ENCODE measurements at regions not wholly inside any gene's neighbourhood (a gene's known extent, or its start where the extent isn't known, plus 50 kb on each side); places are given as distances from the start of the nearest gene placed in this dataset.

DNA sequence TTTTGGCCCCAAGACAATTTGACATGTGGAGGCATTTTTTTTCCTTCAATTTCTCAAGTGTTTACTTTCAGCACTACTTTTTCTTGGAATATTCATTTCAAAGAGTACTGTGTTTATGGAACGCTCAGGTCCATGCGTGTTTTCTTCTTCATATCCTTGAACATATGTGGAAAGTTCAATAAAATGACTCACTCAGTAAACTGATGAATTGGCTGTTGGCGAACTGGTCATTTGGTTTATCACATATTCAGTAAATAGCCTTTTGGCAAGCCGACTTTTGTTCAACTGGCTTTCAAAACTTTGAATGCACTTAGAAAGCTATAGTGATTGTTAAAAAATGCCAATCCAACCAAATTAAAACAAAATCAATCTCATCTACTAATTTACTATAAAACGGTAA is 964.6 kb upstream of the SLC35B3 start (continued):
- TF ChIP-seq FOXA3 (CRISPR knock-in tag; IDR thresholded peaks at IDR 0.05) (peak; percentile 62; the same call in 1 of the 2 replicates), TAF1 (CRISPR knock-in tag; IDR thresholded peaks at IDR 0.05) (no peak), ZNF451 (CRISPR knock-in tag; IDR thresholded peaks at IDR 0.05) (no peak), ZNF296 (CRISPR knock-in tag; conservative IDR thresholded peaks at IDR 0.05) (no peak), HHEX (CRISPR knock-in tag; IDR thresholded peaks at IDR 0.05) (peak; percentile 17; the same call in 1 of the 2 replicates), NFATC3 (CRISPR knock-in tag; IDR thresholded peaks at IDR 0.05) (no peak), SSRP1 (CRISPR knock-in tag; IDR thresholded peaks at IDR 0.05) (no peak), TEAD2 (CRISPR knock-in tag; IDR thresholded peaks at IDR 0.05) (no peak), SATB2 (CRISPR knock-in tag; IDR thresholded peaks at IDR 0.05) (no peak), MZF1 (CRISPR knock-in tag; IDR thresholded peaks at IDR 0.05; ENCODE audit: borderline replicate concordance) (no peak), MED1 (CRISPR knock-in tag; IDR thresholded peaks at IDR 0.05) (no peak), EZH2 (conservative IDR thresholded peaks at IDR 0.05; ENCODE audit: low read depth, low read length) (no peak), MEIS1 (CRISPR knock-in tag; IDR thresholded peaks at IDR 0.05; ENCODE audit: borderline replicate concordance) (no peak), THAP11 (CRISPR knock-in tag; IDR thresholded peaks at IDR 0.05) (no peak), GTF3A (CRISPR knock-in tag; conservative IDR thresholded peaks at IDR 0.05) (no peak), ZNF317 (CRISPR knock-in tag; IDR thresholded peaks at IDR 0.05) (no peak), RARA (CRISPR knock-in tag; IDR thresholded peaks at IDR 0.05) (peak; percentile 28; the same call in 1 of the 2 replicates), HIVEP1 (CRISPR knock-in tag; IDR thresholded peaks at IDR 0.05) (no peak), NCOA5 (CRISPR knock-in tag; IDR thresholded peaks at IDR 0.05) (no peak), FOSL1 (CRISPR knock-in tag; IDR thresholded peaks at IDR 0.05; ENCODE audit: borderline replicate concordance) (peak; percentile 43; the same call in 1 of the 2 replicates), POLR2G (IDR thresholded peaks at IDR 0.05; ENCODE audit: low read depth, low read length) (no peak), ZBTB8A (CRISPR knock-in tag; IDR thresholded peaks at IDR 0.05; ENCODE audit: borderline replicate concordance, low read depth) (no peak)
- TF ChIP-seq, protein P1, sequence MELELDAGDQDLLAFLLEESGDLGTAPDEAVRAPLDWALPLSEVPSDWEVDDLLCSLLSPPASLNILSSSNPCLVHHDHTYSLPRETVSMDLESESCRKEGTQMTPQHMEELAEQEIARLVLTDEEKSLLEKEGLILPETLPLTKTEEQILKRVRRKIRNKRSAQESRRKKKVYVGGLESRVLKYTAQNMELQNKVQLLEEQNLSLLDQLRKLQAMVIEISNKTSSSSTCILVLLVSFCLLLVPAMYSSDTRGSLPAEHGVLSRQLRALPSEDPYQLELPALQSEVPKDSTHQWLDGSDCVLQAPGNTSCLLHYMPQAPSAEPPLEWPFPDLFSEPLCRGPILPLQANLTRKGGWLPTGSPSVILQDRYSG (CRISPR knock-in tag; IDR thresholded peaks at IDR 0.05): no peak
- TF ChIP-seq, protein P2, sequence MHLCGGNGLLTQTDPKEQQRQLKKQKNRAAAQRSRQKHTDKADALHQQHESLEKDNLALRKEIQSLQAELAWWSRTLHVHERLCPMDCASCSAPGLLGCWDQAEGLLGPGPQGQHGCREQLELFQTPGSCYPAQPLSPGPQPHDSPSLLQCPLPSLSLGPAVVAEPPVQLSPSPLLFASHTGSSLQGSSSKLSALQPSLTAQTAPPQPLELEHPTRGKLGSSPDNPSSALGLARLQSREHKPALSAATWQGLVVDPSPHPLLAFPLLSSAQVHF (CRISPR knock-in tag; IDR thresholded peaks at IDR 0.05): no peak
- TF ChIP-seq, protein P3, sequence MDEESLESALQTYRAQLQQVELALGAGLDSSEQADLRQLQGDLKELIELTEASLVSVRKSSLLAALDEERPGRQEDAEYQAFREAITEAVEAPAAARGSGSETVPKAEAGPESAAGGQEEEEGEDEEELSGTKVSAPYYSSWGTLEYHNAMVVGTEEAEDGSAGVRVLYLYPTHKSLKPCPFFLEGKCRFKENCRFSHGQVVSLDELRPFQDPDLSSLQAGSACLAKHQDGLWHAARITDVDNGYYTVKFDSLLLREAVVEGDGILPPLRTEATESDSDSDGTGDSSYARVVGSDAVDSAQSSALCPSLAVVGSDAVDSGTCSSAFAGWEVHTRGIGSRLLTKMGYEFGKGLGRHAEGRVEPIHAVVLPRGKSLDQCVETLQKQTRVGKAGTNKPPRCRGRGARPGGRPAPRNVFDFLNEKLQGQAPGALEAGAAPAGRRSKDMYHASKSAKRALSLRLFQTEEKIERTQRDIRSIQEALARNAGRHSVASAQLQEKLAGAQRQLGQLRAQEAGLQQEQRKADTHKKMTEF (CRISPR knock-in tag; IDR thresholded peaks at IDR 0.05): peak; percentile 30; the same call in 1 of the 2 replicates
- TF ChIP-seq, protein P4, sequence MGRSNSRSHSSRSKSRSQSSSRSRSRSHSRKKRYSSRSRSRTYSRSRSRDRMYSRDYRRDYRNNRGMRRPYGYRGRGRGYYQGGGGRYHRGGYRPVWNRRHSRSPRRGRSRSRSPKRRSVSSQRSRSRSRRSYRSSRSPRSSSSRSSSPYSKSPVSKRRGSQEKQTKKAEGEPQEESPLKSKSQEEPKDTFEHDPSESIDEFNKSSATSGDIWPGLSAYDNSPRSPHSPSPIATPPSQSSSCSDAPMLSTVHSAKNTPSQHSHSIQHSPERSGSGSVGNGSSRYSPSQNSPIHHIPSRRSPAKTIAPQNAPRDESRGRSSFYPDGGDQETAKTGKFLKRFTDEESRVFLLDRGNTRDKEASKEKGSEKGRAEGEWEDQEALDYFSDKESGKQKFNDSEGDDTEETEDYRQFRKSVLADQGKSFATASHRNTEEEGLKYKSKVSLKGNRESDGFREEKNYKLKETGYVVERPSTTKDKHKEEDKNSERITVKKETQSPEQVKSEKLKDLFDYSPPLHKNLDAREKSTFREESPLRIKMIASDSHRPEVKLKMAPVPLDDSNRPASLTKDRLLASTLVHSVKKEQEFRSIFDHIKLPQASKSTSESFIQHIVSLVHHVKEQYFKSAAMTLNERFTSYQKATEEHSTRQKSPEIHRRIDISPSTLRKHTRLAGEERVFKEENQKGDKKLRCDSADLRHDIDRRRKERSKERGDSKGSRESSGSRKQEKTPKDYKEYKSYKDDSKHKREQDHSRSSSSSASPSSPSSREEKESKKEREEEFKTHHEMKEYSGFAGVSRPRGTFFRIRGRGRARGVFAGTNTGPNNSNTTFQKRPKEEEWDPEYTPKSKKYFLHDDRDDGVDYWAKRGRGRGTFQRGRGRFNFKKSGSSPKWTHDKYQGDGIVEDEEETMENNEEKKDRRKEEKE (IDR thresholded peaks at IDR 0.05): no peak
- TF ChIP-seq, protein P5, sequence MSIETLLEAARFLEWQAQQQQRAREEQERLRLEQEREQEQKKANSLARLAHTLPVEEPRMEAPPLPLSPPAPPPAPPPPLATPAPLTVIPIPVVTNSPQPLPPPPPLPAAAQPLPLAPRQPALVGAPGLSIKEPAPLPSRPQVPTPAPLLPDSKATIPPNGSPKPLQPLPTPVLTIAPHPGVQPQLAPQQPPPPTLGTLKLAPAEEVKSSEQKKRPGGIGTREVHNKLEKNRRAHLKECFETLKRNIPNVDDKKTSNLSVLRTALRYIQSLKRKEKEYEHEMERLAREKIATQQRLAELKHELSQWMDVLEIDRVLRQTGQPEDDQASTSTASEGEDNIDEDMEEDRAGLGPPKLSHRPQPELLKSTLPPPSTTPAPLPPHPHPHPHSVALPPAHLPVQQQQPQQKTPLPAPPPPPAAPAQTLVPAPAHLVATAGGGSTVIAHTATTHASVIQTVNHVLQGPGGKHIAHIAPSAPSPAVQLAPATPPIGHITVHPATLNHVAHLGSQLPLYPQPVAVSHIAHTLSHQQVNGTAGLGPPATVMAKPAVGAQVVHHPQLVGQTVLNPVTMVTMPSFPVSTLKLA (IDR thresholded peaks at IDR 0.05): no peak

Measured in HepG2 (cell line).